CD8-positive, alpha-beta memory T cell (primary cell): ENCODE measurements at regions not wholly inside any gene's neighbourhood (a gene's known extent, or its start where the extent isn't known, plus 50 kb on each side); places are given as distances from the start of the nearest gene placed in this dataset.
"Not testable (repeated sequence)": the region's sequence is repeated elsewhere in the genome, so short reads cannot be mapped to it uniquely, and the experiment has no call there.

Experiments
- CTCF ChIA-PET: fragments of 350-600 bp; sonication (Branson Sonifier 250); formaldehyde crosslinking; loops from one replicate; lab custom pipeline; 2021; ENCODE audit warnings: antibody characterized with exemption; lab: Charles Lee
- POLR2A ChIA-PET: fragments of 350-600 bp; sonication (Branson Sonifier 250); formaldehyde crosslinking; loops from one replicate; lab custom pipeline; 2021; ENCODE audit warnings: antibody characterized with exemption; lab: Charles Lee
- DNase-seq, 5 donors: peaks; one replicate each; pipeline versions ENCODE4 v3.0.0 to v3.0.0-alpha.2; 2020 to 2022; ENCODE audit warnings: mixed read lengths in 1 of 5
- H3K27ac ChIP-seq: one replicate; pipeline ENCODE4 v1.7.0; 2013; ENCODE audit warnings: low read depth, mild to moderate bottlenecking, low read length, moderate library complexity
- H3K27me3 ChIP-seq: 2 replicates; pipeline ENCODE4 v1.7.0; 2013; ENCODE audit warnings: low read length, mild to moderate bottlenecking; ENCODE audit not compliant: insufficient read depth, poor library complexity, severe bottlenecking
- H3K36me3 ChIP-seq: 2 replicates; pipeline ENCODE4 v1.7.0; 2013; ENCODE audit warnings: mild to moderate bottlenecking, low read length, moderate library complexity; ENCODE audit not compliant: insufficient read depth
- H3K4me1 ChIP-seq: 2 replicates; pipeline ENCODE4 v1.7.0; 2013; ENCODE audit warnings: mild to moderate bottlenecking, low read length, moderate library complexity; ENCODE audit not compliant: insufficient read depth
- H3K4me3 ChIP-seq: 2 replicates; pipeline ENCODE4 v1.7.0; 2013; ENCODE audit warnings: mild to moderate bottlenecking, low read length
- H3K9me3 ChIP-seq: 2 replicates; pipeline ENCODE4 v1.7.0; 2013; ENCODE audit warnings: mild to moderate bottlenecking, low read length
- H3K27ac Mint-ChIP-seq, 8 donors: one replicate each; pipeline ENCODE4 v1.8.0; 2020 to 2021; ENCODE audit warnings: mixed read lengths in 8 of 8, mild to moderate bottlenecking in 6 of 8, inconsistent platforms in 3 of 8, moderate library complexity in 3 of 8
- H3K27me3 Mint-ChIP-seq, 2 donors: one replicate each; pipeline ENCODE4 v1.8.0; 2020 to 2021; ENCODE audit warnings: mixed read lengths in 2 of 2, mild to moderate bottlenecking in 1 of 2, moderate library complexity in 1 of 2
- H3K36me3 Mint-ChIP-seq, 3 donors: one replicate each; pipeline ENCODE4 v1.8.0; 2020 to 2021; ENCODE audit warnings: mixed read lengths in 3 of 3, inconsistent platforms in 1 of 3, mild to moderate bottlenecking in 1 of 3
- H3K4me1 Mint-ChIP-seq, 3 donors: one replicate each; pipeline ENCODE4 v1.8.0; 2020 to 2021; ENCODE audit warnings: mixed read lengths in 3 of 3, inconsistent platforms in 1 of 3, mild to moderate bottlenecking in 1 of 3
- H3K4me3 Mint-ChIP-seq, 7 donors: one replicate each; pipeline ENCODE4 v1.8.0; 2020 to 2021; ENCODE audit warnings: mixed read lengths in 7 of 7, mild to moderate bottlenecking in 6 of 7, moderate library complexity in 4 of 7, inconsistent platforms in 2 of 7
- H3K9me3 Mint-ChIP-seq, 5 donors: one replicate each; pipeline ENCODE4 v1.8.0; 2020 to 2022; ENCODE audit warnings: mixed read lengths in 5 of 5, mild to moderate bottlenecking in 3 of 5, moderate library complexity in 2 of 5, inconsistent platforms in 1 of 5

GRCh38 chr18:10247021-10247741, 207.3 kb upstream of the APCDD1 start:
- Mint-ChIP-seq H3K27ac (no peak overlapping the region), H3K4me3 (no peak overlapping the region), H3K9me3 (peaks cover 0 to 7% (median 0%) of the 10 kb centered on the region in 5 donors), H3K36me3 (no peaks in the 10 kb centered on the region), H3K4me1 (no peaks in the 10 kb centered on the region), H3K27me3 (peaks cover 2 to 3% of the 10 kb centered on the region in 2 donors)
- Histone ChIP-seq H3K27me3 (no peaks in the 10 kb centered on the region), H3K36me3 (no peaks in the 10 kb centered on the region), H3K4me3 (no peak overlapping the region), H3K4me1 (no peaks in the 10 kb centered on the region), H3K27ac (no peak overlapping the region), H3K9me3 (no peaks in the 10 kb centered on the region)
- DNase-seq: no peak
- CTCF ChIA-PET: no interaction called here
- POLR2A ChIA-PET: no interaction called here

- Histone ChIP-seq H3K27ac (no peak overlapping the region), H3K27me3 (no peaks in the 10 kb centered on the region), H3K4me1 (no peaks in the 10 kb centered on the region), H3K36me3 (no peaks in the 10 kb centered on the region), H3K4me3 (no peak overlapping the region), H3K9me3 (no peaks in the 10 kb centered on the region)
- Mint-ChIP-seq H3K27me3 (peaks cover 2 to 3% of the 10 kb centered on the region in 2 donors), H3K27ac (no peak overlapping the region), H3K4me3 (no peak overlapping the region), H3K36me3 (no peaks in the 10 kb centered on the region), H3K9me3 (peaks cover 0 to 7% (median 0%) of the 10 kb centered on the region in 5 donors), H3K4me1 (no peaks in the 10 kb centered on the region)
- no peak for DNase-seq
- ChIA-PET CTCF (no interaction called here), POLR2A (no interaction called here)
Measured at GRCh38 chr18:10247742-10248082, 206.7 kb upstream of the APCDD1 start.

- H3K27me3 ChIP-seq: no peaks in the 10 kb centered on the region
- H3K9me3 ChIP-seq: no peaks in the 10 kb centered on the region
- peaks cover 0 to 9% (median 0%) of the 10 kb centered on the region in 5 donors for H3K9me3 Mint-ChIP-seq
- no peak overlapping the region for H3K27ac ChIP-seq
- peaks cover 2 to 3% of the 10 kb centered on the region in 2 donors for H3K27me3 Mint-ChIP-seq
- no peak for DNase-seq
- no peaks in the 10 kb centered on the region for H3K36me3 Mint-ChIP-seq
- CTCF ChIA-PET: no interaction called here
- H3K4me3 ChIP-seq: no peak overlapping the region
- no peaks in the 10 kb centered on the region for H3K4me1 ChIP-seq
- no peak overlapping the region for H3K27ac Mint-ChIP-seq
- POLR2A ChIA-PET: no interaction called here
- H3K4me1 Mint-ChIP-seq: no peaks in the 10 kb centered on the region
- no peaks in the 10 kb centered on the region for H3K36me3 ChIP-seq
- H3K4me3 Mint-ChIP-seq: no peak overlapping the region
Measured at GRCh38 chr18:10248738-10249137, 205.7 kb upstream of the APCDD1 start.

- Mint-ChIP-seq H3K9me3 (peaks cover 0 to 9% (median 0%) of the 10 kb centered on the region in 5 donors), H3K36me3 (no peaks in the 10 kb centered on the region), H3K27ac (no peak overlapping the region), H3K4me1 (no peaks in the 10 kb centered on the region), H3K4me3 (no peak overlapping the region), H3K27me3 (peaks cover 2 to 3% of the 10 kb centered on the region in 2 donors)
- no peak overlapping the region for H3K4me3 ChIP-seq
- H3K9me3 ChIP-seq: no peaks in the 10 kb centered on the region
- ChIA-PET POLR2A (no interaction called here), CTCF (no interaction called here)
- H3K36me3 ChIP-seq: no peaks in the 10 kb centered on the region
- DNase-seq: no peak
- no peaks in the 10 kb centered on the region for H3K27me3 ChIP-seq
- H3K4me1 ChIP-seq: no peaks in the 10 kb centered on the region
- H3K27ac ChIP-seq: no peak overlapping the region
Measured at GRCh38 chr18:10249270-10249669, 205.2 kb upstream of the APCDD1 start.

- peaks cover 0 to 9% (median 0%) of the 10 kb centered on the region in 5 donors for H3K9me3 Mint-ChIP-seq
- CTCF ChIA-PET: no interaction called here
- no peak for DNase-seq
- H3K27me3 ChIP-seq: no peaks in the 10 kb centered on the region
- H3K27me3 Mint-ChIP-seq: peaks cover 2 to 3% of the 10 kb centered on the region in 2 donors
- no peak overlapping the region for H3K27ac Mint-ChIP-seq
- POLR2A ChIA-PET: no interaction called here
- H3K9me3 ChIP-seq: no peaks in the 10 kb centered on the region
- no peaks in the 10 kb centered on the region for H3K36me3 ChIP-seq
- H3K36me3 Mint-ChIP-seq: no peaks in the 10 kb centered on the region
- H3K27ac ChIP-seq: no peak overlapping the region
- no peak overlapping the region for H3K4me3 Mint-ChIP-seq
- no peaks in the 10 kb centered on the region for H3K4me1 Mint-ChIP-seq
- H3K4me3 ChIP-seq: no peak overlapping the region
- H3K4me1 ChIP-seq: no peaks in the 10 kb centered on the region
Measured at GRCh38 chr18:10249801-10250200, 204.6 kb upstream of the APCDD1 start.

GRCh38 chr18:10252494-10252893, 201.9 kb upstream of the APCDD1 start:
- CTCF ChIA-PET: no interaction called here
- Histone ChIP-seq H3K4me3 (no peak overlapping the region), H3K27me3 (no peaks in the 10 kb centered on the region), H3K36me3 (no peaks in the 10 kb centered on the region), H3K4me1 (no peaks in the 10 kb centered on the region), H3K27ac (no peak overlapping the region), H3K9me3 (no peaks in the 10 kb centered on the region)
- no peak for DNase-seq
- H3K27me3 Mint-ChIP-seq: peaks cover 0 to 3% of the 10 kb centered on the region in 2 donors
- H3K4me3 Mint-ChIP-seq: no peak overlapping the region
- no peak overlapping the region for H3K27ac Mint-ChIP-seq
- peaks cover 0 to 7% (median 4%) of the 10 kb centered on the region in 5 donors for H3K9me3 Mint-ChIP-seq
- H3K4me1 Mint-ChIP-seq: no peaks in the 10 kb centered on the region
- H3K36me3 Mint-ChIP-seq: no peaks in the 10 kb centered on the region
- POLR2A ChIA-PET: no interaction called here

GRCh38 chr18:10252952-10253705, 201.3 kb upstream of the APCDD1 start:
- H3K36me3 ChIP-seq: no peaks in the 10 kb centered on the region
- Mint-ChIP-seq H3K4me1 (no peaks in the 10 kb centered on the region), H3K4me3 (no peak overlapping the region), H3K36me3 (no peaks in the 10 kb centered on the region), H3K9me3 (peaks cover 0 to 6% (median 4%) of the 10 kb centered on the region in 5 donors), H3K27ac (no peak overlapping the region), H3K27me3 (peaks cover 0 to 3% of the 10 kb centered on the region in 2 donors)
- no peak overlapping the region for H3K27ac ChIP-seq
- ChIA-PET CTCF (no interaction called here), POLR2A (no interaction called here)
- H3K4me3 ChIP-seq: no peak overlapping the region
- DNase-seq: no peak
- no peaks in the 10 kb centered on the region for H3K9me3 ChIP-seq
- H3K4me1 ChIP-seq: no peaks in the 10 kb centered on the region
- no peaks in the 10 kb centered on the region for H3K27me3 ChIP-seq

- H3K36me3 Mint-ChIP-seq, H3K27ac Mint-ChIP-seq, H3K27me3 Mint-ChIP-seq, H3K27ac ChIP-seq, POLR2A ChIA-PET, H3K36me3 ChIP-seq, DNase-seq, H3K4me1 Mint-ChIP-seq, H3K4me3 Mint-ChIP-seq, H3K9me3 ChIP-seq, H3K9me3 Mint-ChIP-seq, H3K27me3 ChIP-seq, CTCF ChIA-PET, H3K4me1 ChIP-seq, H3K4me3 ChIP-seq: not testable (repeated sequence)
Measured at GRCh38 chr18:10256276-10256675, 198.2 kb upstream of the APCDD1 start.
